Stomach (tissue), 4 donors: ENCODE measurements at regions not wholly inside any gene's neighbourhood (a gene's known extent, or its start where the extent isn't known, plus 50 kb on each side); places are given as distances from the start of the nearest gene placed in this dataset.

Experiments
- EP300 ChIP-seq: sonication (generic); formaldehyde crosslinking; IDR thresholded peaks from one replicate; pipeline ENCODE4 v1.6.1; 2017; ENCODE audit warnings: antibody characterized with exemption
- POLR2A ChIP-seq, 4 donors: fragments of 450-650 bp; IDR thresholded peaks; one replicate each; pipeline ENCODE4 v1.6.1; 2016; ENCODE audit warnings: antibody characterized with exemption in 4 of 4, control low read depth in 2 of 4, mild to moderate bottlenecking in 1 of 4, moderate library complexity in 1 of 4
- POLR2AphosphoS5 ChIP-seq, 3 donors: sonication (generic); formaldehyde crosslinking; IDR thresholded peaks; one replicate each; pipeline ENCODE4 v1.6.1; 2016; ENCODE audit warnings: antibody characterized with exemption in 3 of 3
- TF ChIP-seq, protein P1 (sequence below), 7 experiments: fragments of 450-650 bp in 4 of 7; fragments of 200-600 bp in 3 of 7; sonication (generic) in 3 of 7; IDR thresholded peaks; one replicate each; pipeline ENCODE4 v1.5.1; 2016 to 2019; ENCODE audit warnings: antibody characterized with exemption in 7 of 7, control low read depth in 2 of 7, mild to moderate bottlenecking in 1 of 7

DNA sequence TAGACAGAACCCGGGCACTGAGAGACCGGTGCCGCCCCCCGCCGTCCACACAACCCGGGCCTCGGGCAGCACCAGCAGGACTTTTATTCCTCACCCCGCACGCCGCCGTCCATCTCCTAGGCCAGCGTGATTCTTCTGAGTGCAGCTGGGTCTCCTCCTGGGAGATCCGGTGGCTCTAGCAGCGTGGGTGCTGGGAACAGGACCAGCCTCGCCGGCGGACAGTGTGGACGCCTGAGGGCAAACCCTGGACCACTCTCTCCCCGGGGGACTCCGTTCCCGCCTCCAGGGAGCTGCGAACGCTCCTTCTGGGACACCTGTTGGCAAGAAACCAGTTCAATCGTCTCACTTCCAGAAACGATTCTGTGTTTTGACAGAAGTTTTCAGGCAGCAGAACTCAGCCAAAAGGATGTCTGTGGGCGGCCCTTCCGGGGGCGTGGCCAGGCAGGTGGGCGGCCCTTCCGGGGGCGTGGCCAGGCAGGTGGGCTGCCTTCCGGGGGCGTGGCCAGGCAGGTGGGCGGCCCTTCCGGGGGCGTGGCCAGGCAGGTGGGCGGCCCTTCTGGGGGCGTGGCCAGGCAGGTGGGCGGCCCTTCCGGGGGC, 130.7 kb downstream of the DLL1 start:
- TF ChIP-seq, protein P1, sequence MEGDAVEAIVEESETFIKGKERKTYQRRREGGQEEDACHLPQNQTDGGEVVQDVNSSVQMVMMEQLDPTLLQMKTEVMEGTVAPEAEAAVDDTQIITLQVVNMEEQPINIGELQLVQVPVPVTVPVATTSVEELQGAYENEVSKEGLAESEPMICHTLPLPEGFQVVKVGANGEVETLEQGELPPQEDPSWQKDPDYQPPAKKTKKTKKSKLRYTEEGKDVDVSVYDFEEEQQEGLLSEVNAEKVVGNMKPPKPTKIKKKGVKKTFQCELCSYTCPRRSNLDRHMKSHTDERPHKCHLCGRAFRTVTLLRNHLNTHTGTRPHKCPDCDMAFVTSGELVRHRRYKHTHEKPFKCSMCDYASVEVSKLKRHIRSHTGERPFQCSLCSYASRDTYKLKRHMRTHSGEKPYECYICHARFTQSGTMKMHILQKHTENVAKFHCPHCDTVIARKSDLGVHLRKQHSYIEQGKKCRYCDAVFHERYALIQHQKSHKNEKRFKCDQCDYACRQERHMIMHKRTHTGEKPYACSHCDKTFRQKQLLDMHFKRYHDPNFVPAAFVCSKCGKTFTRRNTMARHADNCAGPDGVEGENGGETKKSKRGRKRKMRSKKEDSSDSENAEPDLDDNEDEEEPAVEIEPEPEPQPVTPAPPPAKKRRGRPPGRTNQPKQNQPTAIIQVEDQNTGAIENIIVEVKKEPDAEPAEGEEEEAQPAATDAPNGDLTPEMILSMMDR (IDR thresholded peaks at IDR 0.05), result no peak
- TF ChIP-seq POLR2A (IDR thresholded peaks at IDR 0.05), result no peak
- no peak for TF ChIP-seq POLR2AphosphoS5 (IDR thresholded peaks at IDR 0.05)
- no peak for TF ChIP-seq EP300
